Vagina (tissue), 2 donors: ENCODE measurements at regions not wholly inside any gene's neighbourhood (a gene's known extent, or its start where the extent isn't known, plus 50 kb on each side); places are given as distances from the start of the nearest gene placed in this dataset.

ENCODE experiments used
- DNase-seq, 2 donors: peaks; one replicate each; pipeline ENCODE4 v3.0.0-alpha.2; 2017; ENCODE audit errors: extremely low spot score in 2 of 2
- H3K27ac ChIP-seq: fragments of 200-600 bp; sonication (generic); one replicate; pipeline ENCODE4 v1.5.1; 2019
- H3K27me3 ChIP-seq: fragments of 200-600 bp; sonication (generic); one replicate; pipeline ENCODE4 v1.5.1; 2019
- H3K36me3 ChIP-seq, 2 donors: fragments of 200-600 bp; sonication (generic); one replicate each; pipeline ENCODE4 v1.5.1; 2017 to 2019
- H3K4me1 ChIP-seq: fragments of 200-600 bp; sonication (generic); one replicate; pipeline ENCODE4 v1.5.1; 2019
- H3K4me3 ChIP-seq, 2 donors: fragments of 200-600 bp; sonication (generic); 1 replicate in 1 of 2; 2 replicates in 1 of 2; pipeline ENCODE4 v1.5.1; 2016 to 2019
- H3K9me3 ChIP-seq: fragments of 200-600 bp; sonication (generic); one replicate; pipeline ENCODE4 v1.5.1; 2019
- POLR2A ChIP-seq, 2 donors: fragments of 450-650 bp; IDR thresholded peaks; one replicate each; pipeline ENCODE4 v1.6.1; 2017; ENCODE audit warnings: antibody characterized with exemption in 2 of 2, mild to moderate bottlenecking in 2 of 2, moderate library complexity in 2 of 2
- POLR2AphosphoS5 ChIP-seq, 2 donors: sonication (generic); formaldehyde crosslinking; IDR thresholded peaks; one replicate each; pipeline ENCODE4 v1.9.0; 2017; ENCODE audit warnings: antibody characterized with exemption in 2 of 2, mild to moderate bottlenecking in 2 of 2, low read depth in 1 of 2; ENCODE audit not compliant: insufficient read depth in 1 of 2
- intact Hi-C: fragments of 100-400 bp; cut with DNase I; formaldehyde crosslinking; loops from one replicate; pipeline ENCODE4 v1.15.1; 2023
- TF ChIP-seq, protein P1 (sequence below), 3 experiments: fragments of 450-650 bp in 2 of 3; fragments of 200-600 bp in 1 of 3; sonication (generic) in 1 of 3; IDR thresholded peaks; one replicate each; pipeline ENCODE4 v1.5.1; 2017 to 2019; ENCODE audit warnings: antibody characterized with exemption in 3 of 3, mild to moderate bottlenecking in 2 of 3, moderate library complexity in 2 of 3

DNA sequence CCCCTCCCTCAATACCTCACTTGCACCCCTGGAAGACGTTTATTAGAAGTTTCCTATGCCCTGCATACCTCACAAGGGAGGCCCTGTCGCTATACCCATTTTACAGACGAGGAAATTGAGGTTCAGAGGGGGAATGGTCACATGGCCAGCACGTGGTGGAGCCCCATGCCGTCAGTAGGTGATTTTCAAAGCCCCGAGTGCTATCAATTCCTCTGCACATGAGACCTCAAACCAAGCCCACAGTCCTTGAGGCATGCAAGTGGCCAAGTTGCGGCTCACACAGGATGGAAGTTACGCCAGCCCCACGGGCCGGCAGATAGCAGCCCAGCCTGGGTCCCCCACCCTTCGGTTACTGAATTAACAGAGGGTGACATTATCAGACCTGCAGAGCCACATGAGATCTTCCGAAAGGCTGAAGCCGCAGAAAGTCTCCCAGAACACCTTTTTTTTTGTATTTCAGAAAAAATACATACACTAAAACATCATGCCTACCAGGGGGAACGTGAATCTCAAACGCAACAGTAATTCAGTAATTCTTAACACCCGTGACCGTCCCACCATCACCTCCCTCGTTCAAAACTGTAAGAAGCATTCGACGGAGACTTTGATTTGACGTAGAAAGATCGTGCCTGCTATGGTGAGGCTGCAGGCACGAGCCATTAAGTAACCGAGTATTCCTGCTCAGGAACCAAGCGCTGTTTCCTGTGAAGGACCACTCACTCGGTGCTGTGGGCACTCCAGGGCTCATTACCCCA is 129.0 kb downstream of the RFLNA start:
- intact Hi-C loops: loop anchor here (5.0 to 10.0 kb wide), 2 partner anchors 37 to 59 kb away; no protein-coding TSS in a partner anchor
- H3K4me3 ChIP-seq: peak overlapping the region in 1 of 2 donors; percentile 27
- H3K4me1 ChIP-seq: peaks cover 63% of the 10 kb centered on the region
- DNase-seq: no peak
- TF ChIP-seq, protein P1, sequence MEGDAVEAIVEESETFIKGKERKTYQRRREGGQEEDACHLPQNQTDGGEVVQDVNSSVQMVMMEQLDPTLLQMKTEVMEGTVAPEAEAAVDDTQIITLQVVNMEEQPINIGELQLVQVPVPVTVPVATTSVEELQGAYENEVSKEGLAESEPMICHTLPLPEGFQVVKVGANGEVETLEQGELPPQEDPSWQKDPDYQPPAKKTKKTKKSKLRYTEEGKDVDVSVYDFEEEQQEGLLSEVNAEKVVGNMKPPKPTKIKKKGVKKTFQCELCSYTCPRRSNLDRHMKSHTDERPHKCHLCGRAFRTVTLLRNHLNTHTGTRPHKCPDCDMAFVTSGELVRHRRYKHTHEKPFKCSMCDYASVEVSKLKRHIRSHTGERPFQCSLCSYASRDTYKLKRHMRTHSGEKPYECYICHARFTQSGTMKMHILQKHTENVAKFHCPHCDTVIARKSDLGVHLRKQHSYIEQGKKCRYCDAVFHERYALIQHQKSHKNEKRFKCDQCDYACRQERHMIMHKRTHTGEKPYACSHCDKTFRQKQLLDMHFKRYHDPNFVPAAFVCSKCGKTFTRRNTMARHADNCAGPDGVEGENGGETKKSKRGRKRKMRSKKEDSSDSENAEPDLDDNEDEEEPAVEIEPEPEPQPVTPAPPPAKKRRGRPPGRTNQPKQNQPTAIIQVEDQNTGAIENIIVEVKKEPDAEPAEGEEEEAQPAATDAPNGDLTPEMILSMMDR (IDR thresholded peaks at IDR 0.05): no peak
- no peak for TF ChIP-seq POLR2A (IDR thresholded peaks at IDR 0.05)
- no peak for TF ChIP-seq POLR2AphosphoS5 (IDR thresholded peaks at IDR 0.05; ENCODE audit: insufficient read depth in 1 of 2, low read depth in 1 of 2)
- H3K27ac ChIP-seq: peak overlapping the region; percentile 89
- H3K36me3 ChIP-seq: peaks cover 0 to 22% of the 10 kb centered on the region in 2 donors
- no peaks in the 10 kb centered on the region for H3K27me3 ChIP-seq
- no peaks in the 10 kb centered on the region for H3K9me3 ChIP-seq

DNA sequence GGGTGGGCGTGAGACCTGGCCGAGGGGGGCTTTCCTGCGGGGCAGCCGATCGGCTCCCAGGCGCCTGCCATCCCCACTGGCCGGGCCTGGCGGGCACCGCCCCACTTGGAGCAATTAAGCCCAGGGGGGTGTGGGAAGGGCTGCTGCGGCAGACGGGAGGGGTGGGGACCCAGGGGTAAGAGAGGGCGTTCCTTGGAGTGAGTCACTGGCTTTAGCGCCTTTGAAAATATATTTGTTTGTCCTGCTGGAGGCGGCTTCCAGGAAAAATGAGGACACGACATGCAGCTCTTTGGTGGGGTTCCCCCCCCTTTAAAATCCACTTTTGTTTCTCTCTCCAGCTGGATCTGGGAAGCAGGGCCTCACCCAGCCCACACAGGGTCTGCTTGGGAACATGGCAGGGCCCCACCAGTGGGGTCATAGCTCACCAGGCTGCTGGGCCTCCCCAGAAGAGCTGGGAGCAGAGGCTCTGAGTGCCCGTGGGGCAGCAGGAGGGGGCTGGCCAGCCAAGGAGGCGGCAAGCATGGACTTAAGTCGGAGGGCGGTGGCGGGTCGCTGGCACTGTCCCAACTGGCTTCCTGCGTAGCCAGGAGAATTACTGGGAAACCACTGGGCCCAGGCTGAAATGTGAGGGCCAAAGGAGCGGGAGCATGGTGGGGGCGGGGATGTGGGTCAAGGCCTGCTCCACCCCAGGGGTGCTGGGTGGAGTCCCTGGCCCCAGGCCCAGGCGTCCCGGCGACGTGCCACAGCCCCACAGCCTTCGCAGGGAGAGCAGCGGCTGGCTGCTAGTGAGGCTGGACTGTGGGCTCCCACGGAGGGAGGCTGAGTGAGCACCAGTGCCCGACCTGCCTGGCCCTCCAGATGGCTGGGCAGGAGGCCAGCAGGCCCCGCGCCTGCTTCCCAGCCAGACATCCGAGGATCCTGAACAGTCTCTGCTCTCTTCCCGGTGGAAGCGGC is 128.0 kb downstream of the RFLNA start:
- Histone ChIP-seq H3K27me3 (no peaks in the 10 kb centered on the region), H3K4me1 (peaks cover 53% of the 10 kb centered on the region), H3K4me3 (peak overlapping the region; percentile 27 to 34), H3K36me3 (peaks cover 0 to 22% of the 10 kb centered on the region in 2 donors), H3K27ac (peak overlapping the region; percentile 89), H3K9me3 (no peaks in the 10 kb centered on the region)
- TF ChIP-seq POLR2A (IDR thresholded peaks at IDR 0.05) (no peak), POLR2AphosphoS5 (IDR thresholded peaks at IDR 0.05; ENCODE audit: insufficient read depth in 1 of 2, low read depth in 1 of 2) (peak; percentile 81 to 97)
- TF ChIP-seq, protein P1 (IDR thresholded peaks at IDR 0.05): no peak
- intact Hi-C loops: loop anchor here (5.0 to 10.0 kb wide), 2 partner anchors 36 to 58 kb away; no protein-coding TSS in a partner anchor
- DNase-seq: peak in 1 of 2 donors; percentile 98

DNA sequence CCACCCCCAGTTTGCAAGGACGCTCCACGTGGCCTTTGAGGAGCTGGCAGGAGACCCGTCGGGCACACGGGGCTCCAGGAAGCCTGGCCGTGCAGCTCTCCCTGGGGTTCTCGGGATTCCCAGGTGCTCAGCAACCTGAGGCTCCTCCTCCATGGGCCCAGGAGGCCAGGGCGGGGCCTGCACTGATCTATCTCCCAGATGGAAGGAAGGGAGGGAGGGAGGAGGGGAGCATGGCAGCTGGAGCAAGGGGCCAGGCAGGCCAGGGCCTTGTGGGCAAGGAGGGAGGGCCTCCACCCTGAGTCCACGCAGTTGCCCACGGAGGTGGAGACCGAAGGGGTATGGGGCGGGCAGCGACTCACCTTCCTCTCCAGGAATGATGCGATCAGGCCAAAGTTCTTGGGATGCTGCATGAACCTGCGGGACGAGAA is 127.3 kb downstream of the RFLNA start:
- TF ChIP-seq POLR2A (IDR thresholded peaks at IDR 0.05) (peak in 1 of 2 donors; percentile 7), POLR2AphosphoS5 (IDR thresholded peaks at IDR 0.05; ENCODE audit: insufficient read depth in 1 of 2, low read depth in 1 of 2) (no peak)
- peaks cover 50% of the 10 kb centered on the region for H3K4me1 ChIP-seq
- H3K36me3 ChIP-seq: peaks cover 0 to 22% of the 10 kb centered on the region in 2 donors
- H3K4me3 ChIP-seq: peak overlapping the region; percentile 27 to 34
- H3K9me3 ChIP-seq: no peaks in the 10 kb centered on the region
- intact Hi-C loops: loop anchor here (5.0 to 10.0 kb wide), 2 partner anchors 35 to 57 kb away; no protein-coding TSS in a partner anchor
- no peaks in the 10 kb centered on the region for H3K27me3 ChIP-seq
- H3K27ac ChIP-seq: peak overlapping the region; percentile 89
- DNase-seq: no peak

DNA sequence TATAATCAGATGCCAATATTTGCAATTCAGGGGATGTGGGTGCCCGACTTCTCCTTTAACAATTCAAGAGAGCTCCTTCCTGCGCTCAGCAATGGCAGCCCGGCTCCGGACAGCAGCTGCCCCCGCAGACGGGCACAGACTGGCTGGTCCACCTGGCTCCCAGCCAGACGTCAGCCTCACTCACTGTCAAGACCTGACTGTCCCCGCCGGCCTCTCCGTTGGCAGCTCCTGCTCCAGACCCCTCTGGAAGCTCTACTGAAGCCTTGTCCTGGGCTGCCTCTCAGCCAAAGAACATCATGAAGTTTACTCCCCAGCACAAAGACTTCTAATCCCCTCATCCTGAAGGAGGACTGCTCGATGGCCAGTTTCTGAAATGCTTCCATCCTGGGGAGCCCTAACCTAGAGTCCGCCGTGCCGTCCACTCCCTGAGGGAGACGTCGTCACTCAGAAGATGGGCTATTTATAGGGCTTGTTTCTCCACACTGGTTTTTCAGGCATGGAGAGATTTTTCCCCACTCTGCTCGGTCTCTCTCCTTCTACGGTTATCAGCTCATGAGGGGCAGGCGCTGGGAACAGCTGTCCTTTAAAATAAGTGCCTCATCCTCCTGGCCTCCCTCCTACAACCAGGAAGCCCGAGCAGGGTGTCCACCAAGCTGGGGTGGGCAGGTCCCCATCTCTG is 126.2 kb downstream of the RFLNA start:
- H3K4me3 ChIP-seq: peak overlapping the region in 1 of 2 donors; percentile 27
- H3K9me3 ChIP-seq: no peaks in the 10 kb centered on the region
- intact Hi-C loops: loop anchor here (5.0 to 10.0 kb wide), 2 partner anchors 34 to 56 kb away; no protein-coding TSS in a partner anchor
- H3K36me3 ChIP-seq: peaks cover 0 to 13% of the 10 kb centered on the region in 2 donors
- TF ChIP-seq, protein P1 (IDR thresholded peaks at IDR 0.05): no peak
- TF ChIP-seq POLR2AphosphoS5 (IDR thresholded peaks at IDR 0.05; ENCODE audit: insufficient read depth in 1 of 2, low read depth in 1 of 2) (peak in 1 of 2 donors; percentile 27), POLR2A (IDR thresholded peaks at IDR 0.05) (no peak)
- H3K4me1 ChIP-seq: peaks cover 48% of the 10 kb centered on the region
- no peak for DNase-seq
- no peaks in the 10 kb centered on the region for H3K27me3 ChIP-seq
- peak overlapping the region; percentile 89 for H3K27ac ChIP-seq
